Vagina (tissue), 2 donors: ENCODE measurements at regions not wholly inside any gene's neighbourhood (a gene's known extent, or its start where the extent isn't known, plus 50 kb on each side); places are given as distances from the start of the nearest gene placed in this dataset.

ENCODE experiments used
- POLR2A ChIP-seq, 2 donors: fragments of 450-650 bp; IDR thresholded peaks; one replicate each; pipeline ENCODE4 v1.6.1; 2017; ENCODE audit warnings: antibody characterized with exemption in 2 of 2, mild to moderate bottlenecking in 2 of 2, moderate library complexity in 2 of 2
- POLR2AphosphoS5 ChIP-seq, 2 donors: sonication (generic); formaldehyde crosslinking; IDR thresholded peaks; one replicate each; pipeline ENCODE4 v1.9.0; 2017; ENCODE audit warnings: antibody characterized with exemption in 2 of 2, mild to moderate bottlenecking in 2 of 2, low read depth in 1 of 2; ENCODE audit not compliant: insufficient read depth in 1 of 2
- TF ChIP-seq, protein P1 (sequence below), 3 experiments: fragments of 450-650 bp in 2 of 3; fragments of 200-600 bp in 1 of 3; sonication (generic) in 1 of 3; IDR thresholded peaks; one replicate each; pipeline ENCODE4 v1.5.1; 2017 to 2019; ENCODE audit warnings: antibody characterized with exemption in 3 of 3, mild to moderate bottlenecking in 2 of 3, moderate library complexity in 2 of 3

DNA sequence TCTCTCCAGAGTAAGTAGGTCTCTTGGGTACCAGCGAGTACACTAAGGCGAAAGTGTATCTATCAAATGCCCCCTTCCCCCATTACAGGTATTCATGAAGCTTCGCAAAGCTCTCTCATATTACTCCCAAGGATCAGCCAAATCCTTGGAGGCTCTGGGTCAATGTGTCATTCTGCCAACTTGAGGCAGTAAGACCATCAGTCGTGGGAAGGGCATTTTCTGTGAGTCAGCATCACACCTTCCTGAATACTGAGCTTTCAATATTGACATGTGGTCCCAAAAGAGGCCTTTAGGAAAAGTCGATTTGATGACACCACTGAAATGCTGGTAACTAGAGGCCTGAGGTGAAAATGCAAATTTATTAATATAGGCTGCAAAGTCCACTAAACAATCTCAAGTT, 323.9 kb downstream of the LRIG3 start:
- TF ChIP-seq POLR2A (IDR thresholded peaks at IDR 0.05) (no peak), POLR2AphosphoS5 (IDR thresholded peaks at IDR 0.05; ENCODE audit: insufficient read depth in 1 of 2, low read depth in 1 of 2) (no peak)
- TF ChIP-seq, protein P1, sequence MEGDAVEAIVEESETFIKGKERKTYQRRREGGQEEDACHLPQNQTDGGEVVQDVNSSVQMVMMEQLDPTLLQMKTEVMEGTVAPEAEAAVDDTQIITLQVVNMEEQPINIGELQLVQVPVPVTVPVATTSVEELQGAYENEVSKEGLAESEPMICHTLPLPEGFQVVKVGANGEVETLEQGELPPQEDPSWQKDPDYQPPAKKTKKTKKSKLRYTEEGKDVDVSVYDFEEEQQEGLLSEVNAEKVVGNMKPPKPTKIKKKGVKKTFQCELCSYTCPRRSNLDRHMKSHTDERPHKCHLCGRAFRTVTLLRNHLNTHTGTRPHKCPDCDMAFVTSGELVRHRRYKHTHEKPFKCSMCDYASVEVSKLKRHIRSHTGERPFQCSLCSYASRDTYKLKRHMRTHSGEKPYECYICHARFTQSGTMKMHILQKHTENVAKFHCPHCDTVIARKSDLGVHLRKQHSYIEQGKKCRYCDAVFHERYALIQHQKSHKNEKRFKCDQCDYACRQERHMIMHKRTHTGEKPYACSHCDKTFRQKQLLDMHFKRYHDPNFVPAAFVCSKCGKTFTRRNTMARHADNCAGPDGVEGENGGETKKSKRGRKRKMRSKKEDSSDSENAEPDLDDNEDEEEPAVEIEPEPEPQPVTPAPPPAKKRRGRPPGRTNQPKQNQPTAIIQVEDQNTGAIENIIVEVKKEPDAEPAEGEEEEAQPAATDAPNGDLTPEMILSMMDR (IDR thresholded peaks at IDR 0.05), result no peak
